ENCODE measurements at regions not wholly inside any gene's neighbourhood (a gene's known extent, or its start where the extent isn't known, plus 50 kb on each side); places are given as distances from the start of the nearest gene placed in this dataset.
"Not testable (repeated sequence)": the region's sequence is repeated elsewhere in the genome, so short reads cannot be mapped to it uniquely, and the experiment has no call there.

DNA sequence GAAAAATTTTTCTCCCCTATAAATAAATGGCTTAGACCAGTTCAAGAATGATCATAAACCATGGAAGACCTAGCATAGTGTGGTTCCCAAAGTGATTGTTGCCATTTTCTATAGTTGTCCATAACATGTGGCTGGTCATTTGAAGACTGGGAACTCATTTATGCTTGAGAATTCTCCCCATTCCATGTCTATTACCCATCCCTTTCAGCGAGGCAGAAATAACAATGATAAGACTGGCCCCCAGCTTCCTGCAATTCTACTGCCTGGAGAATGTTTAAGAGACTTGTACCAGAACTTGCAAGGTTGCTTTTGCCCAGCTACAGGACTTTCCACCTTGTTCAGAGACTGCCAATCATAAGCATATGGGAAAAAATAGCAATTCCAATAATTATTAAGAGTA is 146.5 kb upstream of the CDH11 start:
- DNase-seq (ENCODE audit: low spot score): no peak

DNA sequence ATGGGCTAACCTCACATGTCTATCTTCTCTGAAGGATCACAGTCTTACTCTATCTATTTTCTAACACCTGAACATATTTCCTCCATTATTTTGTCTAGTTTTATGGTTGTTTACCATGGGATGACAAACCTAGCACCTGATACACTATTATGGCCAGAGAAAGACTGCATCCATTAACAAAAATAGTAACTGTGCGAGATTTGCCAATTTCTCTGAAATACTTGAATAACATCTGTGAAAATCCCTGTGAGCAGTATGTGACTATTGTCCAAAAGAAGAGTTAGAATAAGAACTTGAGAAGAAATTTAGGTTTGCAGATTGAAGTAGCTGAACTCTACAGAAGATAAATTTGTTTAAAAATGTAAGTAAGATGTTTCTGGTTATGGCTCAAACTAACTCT is 142.0 kb upstream of the CDH11 start:
- no peak for DNase-seq (ENCODE audit: low spot score)

DNA sequence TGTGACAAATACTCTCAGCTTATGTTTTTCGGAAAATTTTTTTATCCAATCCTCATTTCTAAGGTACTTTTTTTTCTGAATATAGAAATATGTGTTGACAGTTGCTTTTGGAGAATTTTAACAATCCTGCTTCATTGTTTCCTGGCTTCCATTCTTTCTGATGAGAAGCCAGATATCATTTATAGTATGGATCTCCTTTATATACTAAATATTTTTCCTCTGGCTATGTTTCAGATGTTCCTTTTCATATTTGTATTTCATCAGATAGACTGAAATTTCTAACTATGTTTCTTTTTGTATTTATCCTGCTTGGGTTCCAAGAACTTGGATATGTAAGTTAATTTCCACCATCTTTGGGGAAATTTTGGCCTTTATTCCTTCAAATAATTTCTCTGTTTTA is 138.9 kb upstream of the CDH11 start:
- no peak for DNase-seq (ENCODE audit: low spot score)

DNA sequence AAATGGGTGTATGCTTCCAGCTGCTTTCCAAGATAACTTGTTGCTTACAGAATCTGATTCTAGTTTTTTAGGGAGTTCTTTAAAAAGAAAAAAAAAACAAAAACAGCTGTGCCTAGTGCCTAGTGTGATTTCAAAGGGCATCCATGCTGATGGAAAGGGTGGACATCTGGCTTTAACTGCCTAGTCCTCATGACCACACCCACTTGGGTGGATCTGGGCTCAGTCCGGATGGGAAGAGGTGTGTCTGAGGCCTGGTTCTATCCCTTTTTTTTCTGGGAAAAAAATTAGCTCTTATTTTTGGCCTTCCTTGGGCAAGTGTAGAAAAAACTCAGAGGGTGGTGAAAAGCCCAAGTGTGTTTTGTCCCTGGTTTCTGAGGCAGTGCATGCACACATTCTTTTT is 132.3 kb upstream of the CDH11 start:
- no peak for DNase-seq (ENCODE audit: low spot score)

DNA sequence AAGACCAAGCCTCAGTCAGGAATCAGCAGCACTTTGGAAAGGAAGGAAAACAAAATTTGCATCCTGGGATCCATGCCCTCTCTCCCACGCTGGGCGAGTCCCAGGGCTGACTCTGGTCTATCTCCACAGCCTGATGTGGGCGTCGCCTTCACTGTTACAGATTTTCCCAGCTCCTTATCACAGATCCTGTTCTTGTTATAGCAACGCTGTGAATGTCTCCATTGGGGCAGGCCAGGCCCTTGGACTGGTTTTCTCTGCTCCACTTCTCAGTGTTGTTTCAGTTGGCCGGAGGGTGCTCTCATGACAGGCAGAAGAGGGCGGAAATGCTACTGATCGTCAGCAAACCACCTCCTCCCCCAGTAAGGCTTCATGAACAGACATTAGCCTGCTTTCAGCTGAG is 127.9 kb upstream of the CDH11 start:
- no peak for DNase-seq (ENCODE audit: low spot score)

DNA sequence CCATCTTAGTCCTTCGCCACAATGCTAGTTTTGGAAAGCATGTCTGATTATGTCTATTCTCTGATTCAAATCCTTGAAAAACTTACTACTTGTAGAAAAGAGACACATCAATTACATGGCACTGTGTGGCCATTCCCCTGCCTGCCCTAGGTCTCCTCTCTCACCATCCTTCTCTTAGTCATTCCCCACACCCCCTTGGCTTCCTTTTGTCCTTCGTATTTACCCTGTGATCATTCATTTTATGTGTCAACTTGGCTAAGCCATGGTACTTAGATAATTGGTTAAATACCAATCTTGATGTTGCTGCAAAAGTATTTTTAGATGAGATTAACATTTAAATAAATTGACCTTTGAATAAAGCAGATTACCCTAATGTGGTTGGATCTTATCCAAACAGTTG is 122.9 kb upstream of the CDH11 start:
- no peak for DNase-seq (ENCODE audit: low spot score)

DNA sequence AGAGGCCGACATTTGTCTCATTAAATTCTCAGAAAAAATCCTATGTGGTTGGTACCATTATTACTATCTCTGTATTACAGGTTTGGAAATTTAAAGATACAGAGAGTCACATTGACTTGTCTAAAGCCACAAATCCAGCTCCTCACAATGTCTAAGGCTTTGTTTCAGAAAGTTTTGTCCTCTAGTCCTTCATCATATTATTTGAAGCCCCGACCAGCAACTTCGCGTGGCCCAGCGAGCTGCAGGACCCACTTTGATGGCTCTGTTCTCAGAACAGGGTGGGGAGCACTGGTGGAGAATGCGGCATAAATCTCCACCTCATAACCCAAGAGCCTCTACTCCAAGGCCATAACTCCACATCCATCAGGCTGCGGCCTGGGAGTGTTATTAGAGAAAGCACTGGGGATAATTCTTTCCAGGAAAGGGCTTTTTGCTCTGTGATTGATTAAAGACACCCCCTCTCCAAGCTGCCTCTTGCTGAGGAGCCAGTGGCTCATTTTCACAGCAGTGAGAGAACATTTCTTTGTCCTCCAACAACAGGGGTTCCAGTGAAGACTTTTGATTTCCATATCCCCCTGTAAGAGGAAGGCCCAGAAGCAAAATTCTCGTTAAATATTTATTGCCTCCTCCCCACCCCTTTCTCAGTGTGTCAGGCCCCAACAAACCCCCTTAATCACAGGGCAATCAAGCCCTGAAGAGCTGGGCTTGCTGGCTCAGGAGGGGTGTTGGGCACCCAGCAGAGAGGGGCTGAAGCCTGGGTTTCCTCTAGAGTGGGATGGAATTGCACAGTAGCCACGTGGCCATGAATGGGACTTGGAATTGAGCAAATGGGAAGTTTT is 113.7 kb upstream of the CDH11 start:
- no peak for DNase-seq (ENCODE audit: low spot score)

DNA sequence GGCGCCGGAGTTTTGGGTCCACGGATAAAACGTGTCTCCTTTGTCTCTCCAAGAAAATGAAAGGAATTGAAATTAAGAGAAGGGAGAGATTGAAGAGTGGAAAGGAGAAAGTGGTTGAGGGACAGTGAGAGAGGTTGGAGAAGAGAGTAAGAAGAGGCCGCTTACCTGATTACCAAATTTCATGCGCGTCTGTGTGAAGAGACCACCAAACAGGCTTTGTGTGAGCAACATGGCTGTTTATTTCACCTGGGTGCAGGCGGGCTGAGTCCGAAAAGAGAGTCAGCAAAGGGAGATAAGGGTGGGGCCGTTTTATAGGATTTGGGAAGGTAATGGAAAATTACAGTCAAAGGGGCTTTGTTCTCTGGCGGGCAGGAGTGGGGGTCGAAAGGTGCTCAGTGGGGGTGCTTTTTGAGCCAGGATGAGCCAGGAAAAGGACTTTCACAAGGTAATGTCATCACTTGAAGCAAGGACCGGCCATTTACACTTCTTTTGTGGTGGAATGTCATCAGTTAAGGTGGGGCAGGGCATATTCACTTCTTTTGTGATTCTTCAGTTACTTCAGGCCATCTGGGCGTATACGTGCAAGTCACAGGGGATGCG is 113.0 kb upstream of the CDH11 start:
- not testable (repeated sequence) for DNase-seq (ENCODE audit: low spot score)

DNA sequence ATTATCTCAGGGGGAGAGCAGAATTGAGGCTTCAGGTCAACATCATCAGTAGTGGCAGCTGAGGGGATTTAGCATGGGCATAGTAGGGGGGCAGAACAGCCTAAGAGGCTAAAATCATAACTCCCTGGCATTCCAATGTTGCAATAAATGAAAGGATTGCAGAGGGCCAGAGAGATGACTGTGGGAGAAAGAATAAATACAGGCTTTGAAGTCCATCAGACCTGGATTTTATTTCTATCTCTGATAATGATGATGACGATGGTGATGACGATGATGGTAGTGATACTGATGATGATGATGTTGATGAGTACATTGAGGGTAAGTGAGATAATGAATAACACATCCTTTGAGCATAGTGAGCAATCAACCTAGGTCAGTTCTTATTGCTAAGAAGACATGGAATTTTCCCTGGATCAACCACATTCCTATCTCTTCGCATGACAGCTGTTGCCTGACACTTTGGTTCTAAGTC is 107.4 kb upstream of the CDH11 start:
- DNase-seq (ENCODE audit: low spot score): no peak

DNA sequence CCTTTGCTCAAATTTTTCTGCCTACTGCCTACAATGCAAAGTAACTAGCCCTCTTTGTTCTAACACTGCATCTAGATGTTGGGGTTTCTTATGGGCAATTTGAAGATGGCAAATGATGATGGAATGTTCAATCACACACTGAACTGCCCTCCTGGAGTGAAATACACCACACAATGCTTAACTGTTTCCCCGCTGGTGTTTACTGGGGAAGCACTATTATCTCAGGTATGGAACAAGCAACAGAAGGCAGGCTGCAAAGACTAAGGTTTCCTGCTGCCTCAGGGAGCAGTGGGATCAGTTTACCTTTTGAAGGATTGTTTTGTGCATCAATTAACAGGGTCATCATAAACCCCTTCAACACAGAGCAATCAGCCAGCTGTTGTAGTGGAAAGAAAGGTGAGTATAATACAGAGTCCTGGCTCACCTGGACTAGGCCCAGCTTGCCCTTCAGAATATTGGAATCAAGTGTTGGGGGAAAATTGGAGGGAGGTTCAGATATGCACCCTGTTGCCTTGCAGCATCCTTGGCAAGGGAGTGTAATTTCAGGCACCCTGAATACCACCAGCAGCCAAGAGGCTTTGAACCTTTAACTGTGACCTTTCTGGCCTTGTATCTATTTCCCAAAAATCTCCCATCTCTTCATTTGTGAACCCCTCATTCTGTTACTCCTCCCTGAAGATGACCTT is 105.4 kb upstream of the CDH11 start:
- no peak for DNase-seq (ENCODE audit: low spot score)

DNA sequence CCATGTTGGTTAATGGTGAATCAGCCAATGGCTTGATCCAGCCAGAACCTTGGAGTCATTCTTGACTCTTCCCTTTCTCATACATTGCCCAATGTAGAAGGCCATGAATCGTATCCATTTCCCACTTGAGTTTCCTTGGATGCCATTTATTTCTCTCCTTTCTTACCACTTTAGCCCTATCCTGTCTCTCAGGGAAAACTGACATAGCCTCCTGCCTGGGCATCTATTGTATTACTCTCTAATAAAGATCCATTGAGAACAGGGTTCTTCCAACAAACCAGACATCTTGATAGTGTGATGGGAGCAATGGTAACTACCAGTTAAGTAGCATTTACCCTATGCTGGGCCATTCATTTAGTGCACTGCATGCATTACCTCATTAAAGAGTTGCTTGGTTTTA is 104.2 kb upstream of the CDH11 start:
- DNase-seq (ENCODE audit: low spot score): no peak

DNA sequence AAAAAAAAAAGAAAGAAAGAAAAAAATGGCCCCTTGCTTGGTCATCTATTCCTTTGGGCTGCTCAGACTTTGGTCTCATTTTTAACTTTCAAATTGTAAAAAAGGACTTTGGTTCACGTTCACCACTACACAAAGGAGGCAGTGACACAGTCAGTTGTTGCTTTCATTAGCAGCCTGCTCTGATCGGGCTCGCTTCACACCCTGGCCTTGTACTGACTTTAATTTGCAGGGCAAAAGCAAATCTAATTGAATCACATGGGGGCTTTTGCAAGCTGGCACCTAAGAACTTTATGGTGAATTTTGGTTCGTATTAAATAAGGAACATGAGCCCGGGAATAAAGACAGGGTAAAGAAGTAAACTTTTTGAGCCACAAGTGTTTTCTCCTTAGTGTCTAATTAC is 103.6 kb upstream of the CDH11 start:
- DNase-seq (ENCODE audit: low spot score): no peak

DNA sequence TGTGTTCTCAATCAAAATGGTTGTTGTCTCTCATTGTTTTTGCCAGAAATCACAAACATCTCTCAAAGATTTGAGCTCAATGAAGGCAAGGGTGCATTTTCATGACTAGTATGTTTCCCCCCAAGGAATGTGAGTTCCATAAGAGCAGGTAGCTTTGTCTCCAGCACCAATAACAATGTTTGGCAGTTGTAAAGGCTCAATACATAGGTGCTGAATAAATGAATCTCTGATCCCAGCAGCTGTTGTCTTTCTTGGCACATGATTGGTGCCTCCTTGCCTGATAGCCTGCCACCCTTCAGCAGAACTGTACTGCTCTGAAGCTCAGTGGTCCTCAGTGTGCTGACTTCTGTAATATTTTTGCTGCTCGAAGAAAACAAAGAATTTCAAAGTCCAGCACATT is 103.1 kb upstream of the CDH11 start:
- DNase-seq (ENCODE audit: low spot score): no peak

DNA sequence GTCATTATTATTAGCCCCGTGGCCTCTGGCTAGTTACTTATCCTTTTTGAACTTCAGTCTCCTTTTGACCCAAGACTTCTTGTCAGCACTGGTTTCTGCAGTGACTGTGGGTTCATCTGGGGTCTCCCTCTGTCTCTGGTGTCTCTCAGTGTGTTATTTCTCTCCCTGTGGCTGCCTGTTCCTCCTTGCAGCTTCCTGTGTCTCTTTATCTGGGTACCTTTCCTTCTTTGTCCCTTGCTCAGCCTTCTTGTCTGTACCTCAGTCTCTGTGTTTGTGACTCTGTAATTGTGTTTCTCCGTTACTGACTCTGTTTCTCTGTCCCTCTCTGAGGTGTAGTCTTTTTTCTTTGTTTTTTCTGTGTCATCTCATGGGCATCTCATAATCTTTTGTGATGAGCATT is 102.6 kb upstream of the CDH11 start:
- no peak for DNase-seq (ENCODE audit: low spot score)

DNA sequence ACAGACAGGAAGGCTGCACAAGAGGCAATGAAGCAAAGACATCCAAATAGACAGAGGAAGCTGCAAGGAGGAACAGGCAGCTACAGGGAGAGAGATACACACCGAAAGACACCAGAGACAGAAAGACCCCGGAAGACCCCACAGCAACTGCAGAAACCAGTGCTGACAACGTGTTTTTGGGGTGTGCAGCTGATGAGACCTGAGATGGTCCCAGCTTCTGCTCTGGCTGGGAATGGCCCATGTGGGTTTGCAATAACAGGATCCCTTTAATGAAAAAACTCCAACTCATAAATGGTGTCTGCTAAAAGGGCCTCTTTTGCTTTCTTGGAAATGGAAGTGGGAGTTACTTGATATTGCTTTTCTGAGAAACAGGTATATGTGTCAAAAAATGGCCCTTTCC is 101.5 kb upstream of the CDH11 start:
- no peak for DNase-seq (ENCODE audit: low spot score)

DNA sequence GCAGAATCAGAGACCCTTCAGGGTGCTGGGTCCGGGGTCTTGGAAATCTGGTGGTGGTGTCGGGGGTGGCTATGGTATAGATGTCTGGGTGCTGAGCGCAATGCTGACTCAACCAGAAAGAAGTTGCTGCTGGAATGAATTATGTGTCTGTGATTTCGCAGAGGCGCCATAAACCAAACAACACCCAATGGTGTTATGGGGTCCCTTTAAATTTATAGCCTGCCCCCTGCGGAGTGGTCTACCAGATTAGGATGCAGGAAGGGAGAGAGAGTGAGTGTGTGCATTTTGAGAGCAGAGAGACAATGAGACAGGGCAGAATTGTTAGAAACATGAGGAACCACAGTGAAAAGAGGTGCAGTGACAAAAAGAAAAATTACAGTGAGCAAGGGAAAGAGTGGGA is 100.7 kb upstream of the CDH11 start:
- DNase-seq (ENCODE audit: low spot score): no peak

DNA sequence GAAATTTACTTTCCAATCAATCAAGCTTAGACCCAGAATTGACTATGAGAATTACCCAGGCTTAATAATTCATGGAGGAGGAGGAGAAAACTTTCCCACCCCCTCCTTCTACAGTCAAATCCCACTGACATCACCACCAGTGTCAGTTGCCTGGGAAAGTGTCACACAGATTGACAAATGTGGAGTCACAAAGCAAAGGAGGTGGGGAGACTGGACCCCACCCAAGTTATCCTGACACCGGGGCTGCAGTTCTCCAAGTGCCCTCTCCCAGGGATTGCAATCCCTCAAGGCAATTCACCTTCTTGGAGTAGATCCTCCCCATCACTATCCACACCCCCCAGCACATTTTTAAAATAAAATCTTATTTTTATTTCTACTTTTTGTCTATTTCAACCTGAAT is 100.2 kb upstream of the CDH11 start:
- DNase-seq (ENCODE audit: low spot score): no peak

DNA sequence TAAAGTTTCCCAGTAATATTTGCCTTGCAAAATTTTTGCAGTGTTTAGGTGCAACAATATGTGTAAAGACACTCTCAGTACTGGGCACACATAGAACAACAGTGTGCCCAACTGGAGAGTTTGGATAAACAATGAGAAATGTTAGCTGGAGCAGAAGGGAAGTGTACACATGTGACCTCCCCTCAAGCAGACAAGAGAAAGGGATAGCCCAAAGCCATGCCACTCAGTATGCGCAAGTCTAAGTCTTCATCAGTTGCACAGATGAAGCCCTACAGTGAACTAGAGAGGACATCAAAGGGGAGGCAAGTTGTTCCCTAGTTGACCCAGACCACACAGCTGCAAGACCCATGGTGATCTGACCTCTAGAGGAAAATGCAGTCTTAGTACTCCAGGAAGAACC is 97.9 kb upstream of the CDH11 start:
- no peak for DNase-seq (ENCODE audit: low spot score)

DNA sequence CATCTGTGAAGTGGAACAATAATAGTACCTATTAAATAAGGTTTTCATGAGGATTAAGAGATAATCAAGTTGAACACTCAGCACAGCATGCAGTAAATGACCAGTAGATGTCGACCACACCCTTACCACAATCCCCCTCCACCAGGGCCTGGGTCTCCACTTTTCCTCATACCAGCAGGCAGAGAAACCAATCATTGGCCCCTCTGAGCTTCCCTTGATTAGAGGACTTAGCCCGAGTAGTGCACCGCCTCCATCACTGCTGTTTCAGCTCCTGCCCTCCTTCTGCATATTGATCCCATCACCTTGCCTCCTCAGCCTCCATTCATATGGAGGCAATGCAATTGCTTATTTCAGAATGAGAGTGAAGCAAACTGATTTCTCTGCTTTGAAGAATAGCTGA is 96.5 kb upstream of the CDH11 start:
- no peak for DNase-seq (ENCODE audit: low spot score)

DNA sequence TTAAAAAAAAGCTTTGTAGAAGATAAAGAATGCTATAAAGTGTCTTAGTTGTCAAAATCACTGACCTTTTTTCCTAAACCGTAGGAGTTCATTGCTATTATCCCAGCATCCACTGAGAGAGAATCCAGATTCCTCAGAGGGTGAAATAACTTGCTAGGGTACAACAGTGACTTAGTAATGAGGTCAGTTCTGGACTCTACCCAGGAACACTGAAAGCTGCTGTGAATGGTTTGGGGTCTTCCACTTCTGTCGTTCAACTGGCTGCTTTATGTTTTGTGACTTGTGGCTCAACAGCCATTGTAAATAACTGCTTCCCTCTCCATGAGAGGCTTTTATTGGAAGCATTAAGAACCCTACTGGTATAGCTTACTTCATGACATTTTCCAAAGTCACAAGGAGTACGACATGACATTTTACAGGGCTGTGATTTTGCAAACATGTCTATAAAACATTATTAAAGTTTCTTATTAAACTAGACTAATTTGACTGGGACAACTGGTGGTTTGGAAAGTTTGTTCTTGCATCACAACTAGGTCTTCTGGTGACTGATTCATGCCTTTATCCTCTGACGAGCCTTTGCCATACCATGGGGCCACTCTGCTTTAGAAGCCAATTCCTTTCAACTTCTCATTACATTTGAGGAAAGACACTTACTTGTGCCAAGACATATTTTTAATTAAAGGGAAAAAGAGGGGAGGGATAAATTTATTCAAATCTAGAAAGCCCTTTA is 92.2 kb upstream of the CDH11 start:
- no peak for DNase-seq (ENCODE audit: low spot score)

DNA sequence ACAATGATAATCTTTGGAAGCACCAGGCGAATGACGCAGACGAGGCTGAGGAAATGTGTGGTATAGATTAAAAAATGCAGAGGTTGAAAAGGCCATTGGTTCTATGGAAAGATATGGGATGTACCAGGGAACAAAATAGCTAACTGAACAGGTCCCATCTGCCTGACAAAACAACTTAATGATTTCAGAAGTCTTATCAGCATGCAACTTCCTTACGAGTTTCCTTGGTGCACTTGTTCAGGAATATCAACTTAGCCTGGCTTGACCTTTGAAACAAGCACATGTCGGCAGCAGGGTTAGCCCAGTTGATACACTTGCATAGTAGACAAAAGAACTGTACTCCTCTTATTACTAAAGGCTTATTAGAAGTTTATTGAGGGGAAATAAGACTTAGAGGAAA is 90.9 kb upstream of the CDH11 start:
- no peak for DNase-seq (ENCODE audit: low spot score)

DNA sequence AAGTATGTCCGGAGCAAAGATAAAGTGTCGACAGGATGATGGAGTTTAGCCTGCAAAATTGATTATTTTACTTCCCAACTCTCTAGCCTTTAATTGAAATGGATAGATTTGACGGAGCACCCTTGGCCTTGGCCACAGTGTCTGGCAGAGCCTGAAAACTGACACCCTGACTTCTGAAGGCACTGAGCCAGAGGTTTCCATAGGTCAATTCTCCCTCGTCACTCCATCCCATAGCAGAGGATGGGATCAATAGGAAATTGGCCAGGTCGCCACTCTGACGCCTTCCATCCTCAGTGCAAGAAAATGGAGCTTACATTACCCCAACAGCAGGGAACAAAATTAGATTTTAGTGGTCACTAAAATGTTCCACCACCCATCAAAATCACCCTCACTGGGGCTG is 90.4 kb upstream of the CDH11 start:
- DNase-seq (ENCODE audit: low spot score): no peak

DNA sequence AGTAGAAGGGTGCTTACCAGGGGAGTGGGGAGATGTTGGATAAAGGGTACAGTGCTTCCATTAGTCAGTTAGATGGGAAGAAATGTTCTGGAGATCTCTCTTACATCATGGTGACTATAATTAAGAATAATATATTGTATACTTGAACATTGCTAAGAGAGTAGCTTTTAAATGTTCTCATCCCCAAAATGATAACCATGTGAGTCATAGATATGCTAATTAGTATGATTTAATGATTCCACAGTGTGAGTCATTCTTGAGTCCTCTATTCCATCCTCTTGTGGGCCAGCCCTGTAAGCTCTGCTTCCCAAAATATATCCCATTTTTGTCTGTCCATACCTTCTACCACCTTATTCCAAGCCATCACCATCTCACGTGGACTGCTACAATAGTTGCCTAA is 80.6 kb upstream of the CDH11 start:
- no peak for DNase-seq (ENCODE audit: low spot score)
